GM13976 (cell line): ENCODE measurements at regions not wholly inside any gene's neighbourhood (a gene's known extent, or its start where the extent isn't known, plus 50 kb on each side); places are given as distances from the start of the nearest gene placed in this dataset.
"Not testable (repeated sequence)": the region's sequence is repeated elsewhere in the genome, so short reads cannot be mapped to it uniquely, and the experiment has no call there.

ENCODE experiments used
- DNase-seq: peaks from one replicate; pipeline ENCODE4 v3.0.0; 2012; ENCODE audit warnings: low spot score
- in situ Hi-C: fragments of 300-500 bp; cut with MboI; formaldehyde crosslinking; loops from one replicate; pipeline ENCODE4 v1.12.0; 2022; ENCODE audit warnings: low sequenced_read_pairs, mixed read lengths, inconsistent platforms; ENCODE audit not compliant: unreplicated experiment
- TF ChIP-seq, protein P1 (sequence below): IDR thresholded peaks from 2 replicates; pipeline ENCODE4 v1.5.1; 2012; ENCODE audit warnings: borderline replicate concordance, mild to moderate bottlenecking; ENCODE audit not compliant: insufficient read depth; ENCODE audit errors: extremely low read depth, missing control alignments, control extremely low read depth

DNA sequence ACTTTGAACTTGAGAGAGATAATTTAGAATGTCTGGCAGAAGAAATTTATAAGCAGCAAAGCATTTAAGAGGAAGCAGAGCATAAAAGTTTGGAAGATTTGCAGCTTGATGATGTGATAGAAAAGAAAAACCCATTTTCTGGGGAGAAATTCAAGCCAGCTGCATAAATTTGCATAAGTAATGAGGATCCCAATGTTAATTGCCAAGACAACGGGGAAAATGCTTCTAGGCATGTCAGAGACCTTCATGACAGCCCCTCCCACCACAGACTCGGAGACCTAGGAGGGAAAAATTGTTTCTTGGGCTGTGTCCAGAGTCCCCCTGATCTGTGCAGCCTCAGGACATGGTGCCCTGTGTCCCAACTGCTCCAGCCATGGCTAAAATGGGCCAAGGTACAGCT is 263.6 kb upstream of the POT1 start:
- DNase-seq = no peak
- in situ Hi-C loops = no loop called here
- TF ChIP-seq, protein P1, sequence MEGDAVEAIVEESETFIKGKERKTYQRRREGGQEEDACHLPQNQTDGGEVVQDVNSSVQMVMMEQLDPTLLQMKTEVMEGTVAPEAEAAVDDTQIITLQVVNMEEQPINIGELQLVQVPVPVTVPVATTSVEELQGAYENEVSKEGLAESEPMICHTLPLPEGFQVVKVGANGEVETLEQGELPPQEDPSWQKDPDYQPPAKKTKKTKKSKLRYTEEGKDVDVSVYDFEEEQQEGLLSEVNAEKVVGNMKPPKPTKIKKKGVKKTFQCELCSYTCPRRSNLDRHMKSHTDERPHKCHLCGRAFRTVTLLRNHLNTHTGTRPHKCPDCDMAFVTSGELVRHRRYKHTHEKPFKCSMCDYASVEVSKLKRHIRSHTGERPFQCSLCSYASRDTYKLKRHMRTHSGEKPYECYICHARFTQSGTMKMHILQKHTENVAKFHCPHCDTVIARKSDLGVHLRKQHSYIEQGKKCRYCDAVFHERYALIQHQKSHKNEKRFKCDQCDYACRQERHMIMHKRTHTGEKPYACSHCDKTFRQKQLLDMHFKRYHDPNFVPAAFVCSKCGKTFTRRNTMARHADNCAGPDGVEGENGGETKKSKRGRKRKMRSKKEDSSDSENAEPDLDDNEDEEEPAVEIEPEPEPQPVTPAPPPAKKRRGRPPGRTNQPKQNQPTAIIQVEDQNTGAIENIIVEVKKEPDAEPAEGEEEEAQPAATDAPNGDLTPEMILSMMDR = no peak

DNA sequence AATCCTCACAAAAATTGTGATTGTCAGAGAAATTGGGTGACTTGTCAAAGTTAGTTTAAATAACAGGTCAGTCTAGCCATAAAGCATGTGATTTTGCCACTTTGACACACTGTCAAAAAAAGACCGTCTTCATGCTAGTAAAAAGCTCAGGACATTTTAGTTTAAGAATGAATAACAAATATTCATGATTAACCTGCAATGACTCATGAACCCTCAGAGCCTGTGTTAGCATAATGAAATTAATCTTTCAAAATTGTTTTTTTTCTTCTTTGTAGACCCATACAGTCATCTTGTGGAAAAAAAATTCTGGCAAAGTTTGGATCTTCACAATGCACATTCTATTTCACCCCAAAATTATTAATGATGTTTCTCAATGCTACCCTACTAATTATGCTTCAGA is 255.2 kb upstream of the POT1 start:
- TF ChIP-seq, protein P1 = no peak
- in situ Hi-C loops = no loop called here
- no peak for DNase-seq

DNA sequence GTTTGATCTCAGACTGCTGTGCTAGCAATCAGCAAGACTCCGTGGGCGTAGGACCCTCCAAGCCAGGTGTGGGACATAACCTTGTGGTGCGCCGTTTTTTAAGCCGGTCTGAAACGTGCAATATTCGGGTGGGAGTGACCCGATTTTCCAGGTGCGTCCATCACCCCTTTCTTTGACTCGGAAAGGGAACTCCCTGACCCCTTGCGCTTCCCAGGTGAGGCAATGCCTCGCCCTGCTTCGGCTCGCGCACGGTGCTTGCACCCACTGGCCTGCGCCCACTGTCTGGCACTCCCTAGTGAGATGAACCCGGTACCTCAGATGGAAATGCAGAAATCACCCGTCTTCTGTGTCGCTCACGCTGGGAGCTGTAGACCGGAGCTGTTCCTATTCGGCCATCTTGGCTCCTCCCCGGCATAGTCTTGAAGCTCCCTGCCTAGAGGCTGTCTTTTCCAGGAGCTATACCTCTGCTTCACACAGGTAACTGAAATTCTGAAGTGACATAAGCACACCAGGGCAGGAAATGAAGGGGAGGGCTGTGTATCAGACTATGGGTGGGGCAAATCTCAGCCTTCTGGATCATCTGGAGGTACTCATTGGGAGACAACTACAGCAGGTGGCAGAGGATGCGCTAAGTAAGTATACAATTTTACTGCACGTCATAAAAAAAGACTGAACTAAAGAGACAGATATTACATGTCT is 252.1 kb upstream of the POT1 start:
- in situ Hi-C loops = not testable (repeated sequence)
- DNase-seq = peak; percentile 4

DNA sequence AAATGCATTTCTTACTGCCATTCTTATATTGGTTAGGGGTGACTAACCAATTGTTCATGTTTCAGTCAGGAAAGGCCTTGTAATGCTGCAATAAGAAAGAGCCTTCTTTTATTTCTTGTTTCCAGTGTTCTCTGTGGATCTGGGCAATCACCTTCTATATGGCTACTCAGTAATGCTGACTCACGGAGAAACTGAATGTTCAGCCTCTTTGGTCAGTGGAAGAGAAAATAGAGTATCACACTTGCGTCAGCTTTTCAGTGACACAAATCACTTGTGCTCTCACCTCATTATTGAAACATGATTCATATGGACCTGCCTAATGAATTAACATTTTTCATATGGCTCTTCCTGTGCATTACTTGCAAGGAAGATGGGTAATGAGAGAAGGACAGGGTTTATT is 243.9 kb upstream of the POT1 start:
- TF ChIP-seq, protein P1 = no peak
- DNase-seq = no peak
- in situ Hi-C loops = no loop called here

DNA sequence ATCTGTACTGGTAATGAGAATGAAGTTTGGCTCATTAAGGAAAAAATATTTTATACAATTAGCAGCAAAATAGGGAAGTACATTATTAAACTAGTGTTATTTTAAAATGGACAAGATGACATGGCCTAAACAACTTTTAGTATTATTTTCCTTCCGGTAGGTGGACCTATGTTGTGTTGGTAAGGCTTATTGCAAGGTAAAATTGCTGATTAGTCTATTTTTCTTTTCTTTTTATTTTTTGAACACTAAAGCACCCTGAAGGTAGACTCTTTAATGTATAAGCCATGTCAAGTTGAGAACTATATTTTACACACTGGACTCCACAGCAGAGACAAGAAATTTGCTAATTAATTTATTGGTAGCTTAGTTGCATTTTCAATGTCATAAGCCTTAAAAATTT is 239.5 kb upstream of the POT1 start:
- TF ChIP-seq, protein P1 = no peak
- in situ Hi-C loops = no loop called here
- no peak for DNase-seq

DNA sequence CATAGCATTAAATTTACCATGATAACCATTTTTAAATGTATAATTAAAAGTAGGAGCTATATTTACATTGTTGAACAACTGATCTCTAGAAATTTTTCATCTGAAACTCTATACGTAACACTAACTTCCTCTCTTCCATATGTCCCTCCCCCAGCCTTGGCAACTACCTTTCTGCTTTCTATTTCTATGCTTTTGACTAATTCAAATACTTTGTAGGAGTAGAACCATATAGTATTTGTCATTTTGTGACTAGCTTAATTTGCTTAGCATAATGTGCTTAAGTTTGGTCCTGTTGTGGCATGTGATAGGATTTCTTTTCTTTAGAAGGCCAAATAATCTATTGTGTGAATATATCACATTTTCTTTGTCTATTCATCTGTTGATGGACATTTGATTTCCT is 225.3 kb upstream of the POT1 start:
- DNase-seq = no peak
- in situ Hi-C loops = no loop called here
- TF ChIP-seq, protein P1 = no peak

DNA sequence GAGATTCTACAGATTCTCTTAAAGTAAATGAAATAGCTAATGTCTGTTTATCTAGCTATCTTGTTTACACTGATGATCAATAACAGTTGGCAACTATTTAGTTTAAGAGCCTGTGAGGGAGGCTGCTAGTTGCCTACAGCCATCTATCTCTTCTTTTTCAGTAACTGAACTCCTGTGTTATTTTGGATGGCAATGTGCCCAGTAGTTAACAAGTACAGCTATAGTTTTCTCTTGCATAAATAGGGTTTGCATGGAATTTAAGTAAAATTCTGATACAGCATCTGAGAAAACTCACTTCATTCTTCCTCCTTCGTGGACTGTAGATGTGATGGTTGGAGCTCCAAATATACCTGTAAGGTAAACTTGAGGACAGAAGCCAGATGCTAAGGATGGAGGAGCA is 219.5 kb upstream of the POT1 start:
- DNase-seq = no peak
- TF ChIP-seq, protein P1 = no peak
- in situ Hi-C loops = no loop called here
